Naive B cell (primary cell): ENCODE measurements at regions not wholly inside any gene's neighbourhood (a gene's known extent, or its start where the extent isn't known, plus 50 kb on each side); places are given as distances from the start of the nearest gene placed in this dataset.

Source experiments
- ATAC-seq, 2 donors: fragments of 150-1000 bp; cut with Tn5 transposase; 2 replicates each; pipeline ENCODE4 v1.10.0; 2021; ENCODE audit warnings: low read depth in 2 of 2, mild to moderate bottlenecking in 2 of 2, moderate library complexity in 2 of 2
- DNase-seq: peaks from one replicate; pipeline ENCODE4 v3.0.0; 2022
- H3K27ac Mint-ChIP-seq, 6 donors: one replicate each; pipeline ENCODE4 v1.8.0; 2020 to 2022; ENCODE audit warnings: mild to moderate bottlenecking in 6 of 6, mixed read lengths in 6 of 6, moderate library complexity in 5 of 6, inconsistent platforms in 2 of 6
- H3K27me3 Mint-ChIP-seq, 3 donors: one replicate each; pipeline ENCODE4 v1.8.0; 2021 to 2022; ENCODE audit warnings: mixed read lengths in 3 of 3, mild to moderate bottlenecking in 1 of 3
- H3K36me3 Mint-ChIP-seq, 2 donors: one replicate each; pipeline ENCODE4 v1.8.0; 2020 to 2022; ENCODE audit warnings: mixed read lengths in 2 of 2, inconsistent platforms in 1 of 2, mild to moderate bottlenecking in 1 of 2
- H3K4me1 Mint-ChIP-seq, 3 donors: one replicate each; pipeline ENCODE4 v1.8.0; 2020 to 2022; ENCODE audit warnings: mixed read lengths in 3 of 3, inconsistent platforms in 1 of 3, mild to moderate bottlenecking in 1 of 3, moderate library complexity in 1 of 3
- H3K4me3 Mint-ChIP-seq, 8 donors: one replicate each; pipeline ENCODE4 v1.8.0; 2020 to 2022; ENCODE audit warnings: mild to moderate bottlenecking in 8 of 8, mixed read lengths in 8 of 8, moderate library complexity in 8 of 8, inconsistent platforms in 2 of 8
- H3K9me3 Mint-ChIP-seq, 7 donors: one replicate each; pipeline ENCODE4 v1.8.0; 2020 to 2022; ENCODE audit warnings: mixed read lengths in 7 of 7, mild to moderate bottlenecking in 5 of 7, inconsistent platforms in 2 of 7, moderate library complexity in 1 of 7

DNA sequence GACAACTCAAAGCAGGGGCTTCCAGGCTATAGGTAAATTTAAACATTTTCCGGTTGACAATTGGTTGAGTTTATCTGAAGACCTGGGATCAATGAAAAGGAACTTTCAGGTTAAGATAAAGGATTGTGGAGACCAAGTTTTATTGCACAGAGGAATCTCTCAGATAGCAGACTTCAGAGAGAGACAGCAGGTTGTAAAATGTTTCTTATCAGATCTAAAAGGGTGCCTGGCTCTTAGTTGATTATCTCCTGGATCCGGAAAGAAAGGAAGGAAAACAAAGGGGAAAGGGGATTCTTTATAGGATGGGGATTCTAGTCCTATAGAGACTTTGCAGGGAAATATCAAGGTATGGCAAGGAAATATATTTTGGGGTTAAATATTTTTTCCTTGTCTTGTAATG lies 951.3 kb upstream of the SEMA6D start:
- Mint-ChIP-seq H3K4me3 (no peak overlapping the region), H3K9me3 (peaks cover 12 to 35% (median 18%) of the 10 kb centered on the region in 7 donors), H3K4me1 (no peaks in the 10 kb centered on the region), H3K36me3 (no peaks in the 10 kb centered on the region), H3K27me3 (no peaks in the 10 kb centered on the region), H3K27ac (no peak overlapping the region)
- DNase-seq (no peak), ATAC-seq (no peak)

GRCh38 chr15:46768287-46768686 lies 949.0 kb upstream of the SEMA6D start:
- Mint-ChIP-seq H3K27ac (peak overlapping the region in 1 of 6 donors; percentile 59), H3K36me3 (no peaks in the 10 kb centered on the region), H3K4me1 (no peaks in the 10 kb centered on the region), H3K4me3 (no peak overlapping the region), H3K27me3 (no peaks in the 10 kb centered on the region), H3K9me3 (peaks cover 12 to 35% (median 18%) of the 10 kb centered on the region in 7 donors)
- no peak for ATAC-seq
- DNase-seq: no peak

DNA sequence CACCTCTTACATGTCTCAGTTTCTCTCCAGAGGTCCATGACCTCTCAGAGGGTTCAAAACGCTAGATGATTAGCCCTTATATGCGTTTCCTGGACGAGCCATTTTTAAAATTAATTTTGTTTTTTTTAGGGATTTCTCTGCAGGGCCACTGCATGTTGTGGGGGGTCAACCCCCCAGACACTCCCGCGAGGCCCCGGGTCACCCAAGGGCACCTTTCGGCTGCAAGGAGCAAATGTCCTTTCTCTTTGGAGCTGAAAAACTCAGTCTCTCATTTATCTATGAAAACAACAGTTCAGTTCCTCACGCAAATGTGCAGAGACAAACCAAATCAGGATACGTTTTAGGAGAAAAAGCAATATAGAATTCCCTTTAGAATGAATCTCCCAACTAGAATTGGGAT lies 944.3 kb upstream of the SEMA6D start:
- H3K36me3 Mint-ChIP-seq: no peaks in the 10 kb centered on the region
- H3K27me3 Mint-ChIP-seq: no peaks in the 10 kb centered on the region
- ATAC-seq: no peak
- H3K9me3 Mint-ChIP-seq: peaks cover 6 to 35% (median 12%) of the 10 kb centered on the region in 7 donors
- H3K4me3 Mint-ChIP-seq: no peak overlapping the region
- DNase-seq: no peak
- H3K27ac Mint-ChIP-seq: no peak overlapping the region
- no peaks in the 10 kb centered on the region for H3K4me1 Mint-ChIP-seq

- DNase-seq: no peak
- Mint-ChIP-seq H3K4me3 (no peak overlapping the region), H3K9me3 (peaks cover 0 to 22% (median 4%) of the 10 kb centered on the region in 7 donors), H3K27ac (no peak overlapping the region), H3K27me3 (no peaks in the 10 kb centered on the region), H3K36me3 (no peaks in the 10 kb centered on the region), H3K4me1 (no peaks in the 10 kb centered on the region)
- ATAC-seq: no peak
Measured at GRCh38 chr15:46778876-46779275, 938.4 kb upstream of the SEMA6D start.

DNA sequence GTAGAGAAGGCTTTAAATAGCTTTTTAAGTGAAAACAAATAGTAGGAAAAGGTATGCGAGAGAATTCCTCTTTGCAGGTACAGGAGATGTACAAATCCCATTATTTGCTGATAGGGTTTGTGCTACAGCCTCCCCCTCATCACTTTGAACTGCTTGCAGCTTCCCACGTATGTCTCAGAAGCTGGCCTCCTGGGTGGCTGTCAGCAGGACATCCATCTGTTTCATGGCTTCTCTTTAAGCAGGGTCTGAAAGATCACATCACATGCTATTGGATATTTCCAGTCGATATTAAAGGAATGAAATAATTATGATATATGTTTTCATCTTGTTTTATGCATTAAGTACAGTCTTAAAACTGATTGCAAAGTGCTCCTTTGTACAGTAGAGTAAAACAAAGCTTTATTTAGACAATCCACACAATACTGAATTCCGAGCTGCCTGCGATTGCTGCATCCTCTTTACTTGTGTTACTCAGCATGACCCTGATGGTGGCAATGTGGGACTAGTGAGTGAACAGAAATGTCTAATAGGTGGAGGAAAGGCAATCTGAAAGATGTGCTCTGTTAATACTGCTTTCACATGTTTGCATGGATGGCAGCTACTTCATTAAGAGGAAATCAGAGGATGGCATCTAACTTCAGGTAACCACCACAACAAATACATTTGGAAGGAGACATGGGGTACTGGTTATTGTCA lies 930.6 kb upstream of the SEMA6D start:
- no peak for ATAC-seq
- no peak overlapping the region for H3K4me3 Mint-ChIP-seq
- H3K27me3 Mint-ChIP-seq: no peaks in the 10 kb centered on the region
- no peaks in the 10 kb centered on the region for H3K4me1 Mint-ChIP-seq
- DNase-seq: no peak
- H3K36me3 Mint-ChIP-seq: no peaks in the 10 kb centered on the region
- H3K9me3 Mint-ChIP-seq: peaks cover 0 to 10% (median 2%) of the 10 kb centered on the region in 7 donors
- no peak overlapping the region for H3K27ac Mint-ChIP-seq

- no peak for DNase-seq
- Mint-ChIP-seq H3K9me3 (peaks cover 0 to 19% (median 7%) of the 10 kb centered on the region in 7 donors), H3K27me3 (no peaks in the 10 kb centered on the region), H3K27ac (no peak overlapping the region), H3K4me3 (no peak overlapping the region), H3K36me3 (no peaks in the 10 kb centered on the region), H3K4me1 (no peaks in the 10 kb centered on the region)
- ATAC-seq: no peak
Measured at GRCh38 chr15:46795685-46796084, 921.6 kb upstream of the SEMA6D start.

DNA sequence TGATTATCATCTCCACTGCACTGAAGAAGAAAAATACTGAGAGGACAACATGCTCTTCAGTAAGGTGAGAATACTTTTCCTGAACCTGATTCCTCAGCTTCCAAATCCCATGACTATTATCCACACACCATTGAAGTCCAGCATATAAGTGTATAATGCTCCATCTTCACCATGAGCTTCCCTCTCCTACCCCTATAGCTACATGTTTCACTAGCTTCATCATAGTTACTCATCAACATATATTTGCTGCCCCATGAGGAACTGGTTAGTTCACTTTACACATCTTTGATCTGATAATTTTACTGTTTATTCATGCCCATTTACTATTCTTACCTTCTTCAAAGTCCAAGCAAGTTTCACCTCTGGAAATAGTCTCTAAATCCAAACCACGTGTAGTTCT lies 908.5 kb upstream of the SEMA6D start:
- Mint-ChIP-seq H3K36me3 (no peaks in the 10 kb centered on the region), H3K27me3 (no peaks in the 10 kb centered on the region), H3K9me3 (peaks cover 0 to 22% (median 0%) of the 10 kb centered on the region in 7 donors), H3K27ac (no peak overlapping the region), H3K4me3 (no peak overlapping the region), H3K4me1 (no peaks in the 10 kb centered on the region)
- ATAC-seq (no peak), DNase-seq (no peak)

DNA sequence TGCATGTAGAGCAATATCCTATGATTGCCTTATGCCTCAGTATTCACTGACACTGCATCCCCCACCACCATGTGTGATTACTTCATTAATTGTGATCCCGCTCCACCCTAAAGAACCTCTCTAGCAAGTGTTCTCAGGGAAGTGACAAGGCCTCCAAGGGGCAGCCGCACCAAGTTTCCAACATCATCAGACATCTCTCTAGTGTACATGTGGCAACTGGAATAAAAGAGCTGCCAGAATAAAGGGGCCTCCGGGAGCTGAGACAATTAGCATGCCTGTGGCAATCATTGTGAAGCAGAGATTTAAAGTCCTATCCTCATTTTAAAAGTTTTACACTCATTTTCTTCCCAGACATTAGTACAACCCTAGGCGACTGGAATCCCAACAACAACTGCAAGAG lies 902.1 kb upstream of the SEMA6D start:
- no peaks in the 10 kb centered on the region for H3K4me1 Mint-ChIP-seq
- ATAC-seq: no peak
- DNase-seq: no peak
- H3K36me3 Mint-ChIP-seq: no peaks in the 10 kb centered on the region
- H3K4me3 Mint-ChIP-seq: no peak overlapping the region
- no peak overlapping the region for H3K27ac Mint-ChIP-seq
- H3K9me3 Mint-ChIP-seq: peaks cover 0 to 12% (median 8%) of the 10 kb centered on the region in 7 donors
- no peaks in the 10 kb centered on the region for H3K27me3 Mint-ChIP-seq

DNA sequence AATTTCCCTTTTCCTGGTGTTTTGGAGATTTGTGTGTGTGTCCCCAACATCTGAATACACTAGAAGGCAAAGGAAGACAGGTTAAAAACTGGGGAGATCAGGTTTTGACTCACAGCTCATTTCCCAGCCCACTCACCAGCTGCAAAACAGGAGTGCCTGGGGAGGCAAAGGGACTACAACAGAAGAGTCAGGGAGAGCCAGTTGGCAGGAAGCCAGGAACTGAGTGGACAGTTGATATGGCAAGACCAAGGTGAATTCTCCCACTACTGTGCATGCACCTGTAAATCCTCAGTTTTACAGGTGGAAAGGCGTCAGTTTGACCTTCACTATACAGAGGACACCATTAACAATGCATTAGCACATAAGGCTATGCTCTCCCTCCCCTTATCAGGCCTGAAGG lies 901.5 kb upstream of the SEMA6D start:
- H3K27me3 Mint-ChIP-seq: no peaks in the 10 kb centered on the region
- ATAC-seq: no peak
- no peak overlapping the region for H3K4me3 Mint-ChIP-seq

DNA sequence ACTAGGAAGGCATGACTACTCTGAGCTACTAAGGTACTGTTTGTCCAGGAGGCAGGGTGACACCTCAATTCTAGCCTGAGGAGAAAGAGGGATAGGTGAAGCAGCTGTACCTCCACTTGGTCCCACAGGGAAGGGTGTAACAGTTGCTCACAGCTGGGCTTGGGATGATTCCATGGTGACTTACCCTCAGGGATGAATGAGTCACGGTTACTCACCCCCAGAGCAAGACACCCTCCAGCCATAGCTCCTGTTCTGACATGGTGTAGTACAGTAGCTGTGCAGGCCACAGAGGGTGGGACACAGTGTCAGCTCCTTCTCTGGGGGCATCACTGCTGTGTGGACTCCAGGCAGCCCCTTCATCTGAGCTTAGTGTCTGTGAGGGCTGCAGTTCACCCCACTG lies 868.6 kb upstream of the SEMA6D start:
- Mint-ChIP-seq H3K4me3 (no peak overlapping the region), H3K27me3 (no peaks in the 10 kb centered on the region), H3K4me1 (no peaks in the 10 kb centered on the region), H3K36me3 (no peaks in the 10 kb centered on the region), H3K27ac (no peak overlapping the region), H3K9me3 (peaks cover 9 to 22% (median 14%) of the 10 kb centered on the region in 7 donors)
- DNase-seq (no peak), ATAC-seq (no peak)

More for the DNA sequence above, 901.5 kb upstream of the SEMA6D start:
- no peak for DNase-seq
- Mint-ChIP-seq H3K9me3 (peaks cover 0 to 9% (median 7%) of the 10 kb centered on the region in 7 donors), H3K27ac (no peak overlapping the region), H3K36me3 (no peaks in the 10 kb centered on the region), H3K4me1 (no peaks in the 10 kb centered on the region)

- ATAC-seq (no peak), DNase-seq (no peak)
- Mint-ChIP-seq H3K27ac (no peak overlapping the region), H3K4me3 (no peak overlapping the region), H3K27me3 (no peaks in the 10 kb centered on the region), H3K9me3 (peaks cover 0 to 10% (median 8%) of the 10 kb centered on the region in 7 donors), H3K4me1 (no peaks in the 10 kb centered on the region), H3K36me3 (no peaks in the 10 kb centered on the region)
Measured at GRCh38 chr15:46853600-46853999, 863.7 kb upstream of the SEMA6D start.

DNA sequence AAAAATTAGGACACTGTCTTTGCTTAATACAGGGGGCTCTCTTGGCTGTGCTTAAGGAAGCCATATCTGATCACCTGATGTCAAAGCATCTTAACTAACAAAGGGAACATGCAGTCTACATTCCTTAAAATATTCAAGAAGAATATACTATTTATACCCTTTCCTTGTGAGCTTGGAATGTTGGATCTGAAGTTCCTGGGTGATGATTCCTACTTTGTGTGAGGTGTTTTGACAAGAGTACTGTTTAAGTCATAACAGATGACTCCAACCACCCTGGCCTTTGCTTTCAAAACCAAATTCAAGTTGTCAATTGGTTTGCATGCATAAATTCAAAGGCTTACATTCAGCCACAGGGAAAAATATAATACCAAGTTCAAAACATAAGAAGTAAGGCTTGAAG lies 862.7 kb upstream of the SEMA6D start:
- Mint-ChIP-seq H3K27me3 (no peaks in the 10 kb centered on the region), H3K4me3 (no peak overlapping the region), H3K36me3 (no peaks in the 10 kb centered on the region), H3K9me3 (peaks cover 0 to 10% (median 5%) of the 10 kb centered on the region in 7 donors), H3K4me1 (no peaks in the 10 kb centered on the region), H3K27ac (no peak overlapping the region)
- no peak for DNase-seq
- ATAC-seq: no peak

DNA sequence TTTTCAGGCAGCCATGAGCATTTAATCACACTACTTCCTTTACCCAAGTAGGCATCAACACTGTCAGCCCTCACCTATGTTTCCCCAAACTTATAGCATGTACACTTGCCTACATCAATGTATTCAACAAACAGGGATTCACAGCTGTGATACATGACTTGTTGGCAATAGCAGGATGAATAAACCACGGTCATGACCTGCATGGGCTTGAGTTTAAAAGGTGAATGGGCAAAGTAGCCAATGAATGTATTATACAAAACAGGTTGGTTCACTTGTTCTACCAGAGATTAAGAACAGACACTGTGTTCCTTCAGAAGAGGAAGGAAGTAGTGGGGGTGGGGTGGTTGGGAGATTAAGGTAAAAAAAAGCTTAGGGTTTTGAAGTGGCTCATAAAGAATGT lies 861.9 kb upstream of the SEMA6D start:
- DNase-seq (no peak), ATAC-seq (no peak)
- Mint-ChIP-seq H3K4me1 (no peaks in the 10 kb centered on the region), H3K36me3 (no peaks in the 10 kb centered on the region), H3K4me3 (no peak overlapping the region), H3K27me3 (no peaks in the 10 kb centered on the region), H3K9me3 (peaks cover 0 to 10% (median 4%) of the 10 kb centered on the region in 7 donors), H3K27ac (no peak overlapping the region)

GRCh38 chr15:46856839-46857502 lies 860.3 kb upstream of the SEMA6D start:
- no peaks in the 10 kb centered on the region for H3K27me3 Mint-ChIP-seq
- H3K4me1 Mint-ChIP-seq: no peaks in the 10 kb centered on the region
- no peak for DNase-seq
- H3K36me3 Mint-ChIP-seq: no peaks in the 10 kb centered on the region
- no peak for ATAC-seq
- peaks cover 0 to 10% (median 5%) of the 10 kb centered on the region in 7 donors for H3K9me3 Mint-ChIP-seq
- no peak overlapping the region for H3K4me3 Mint-ChIP-seq
- H3K27ac Mint-ChIP-seq: no peak overlapping the region
